GM19239 (cell line): ENCODE measurements at regions not wholly inside any gene's neighbourhood (a gene's known extent, or its start where the extent isn't known, plus 50 kb on each side); places are given as distances from the start of the nearest gene placed in this dataset.

Experiments used
- DNase-seq: peaks from one replicate; pipeline ENCODE4 v3.0.0; 2011; ENCODE audit warnings: low spot score; ENCODE audit not compliant: insufficient read length
- FAIRE-seq: peaks from 2 replicates; lab custom pipeline; 2011; peaks lifted over from hg19 to GRCh38; lab: Jason Lieb, UNC

DNA sequence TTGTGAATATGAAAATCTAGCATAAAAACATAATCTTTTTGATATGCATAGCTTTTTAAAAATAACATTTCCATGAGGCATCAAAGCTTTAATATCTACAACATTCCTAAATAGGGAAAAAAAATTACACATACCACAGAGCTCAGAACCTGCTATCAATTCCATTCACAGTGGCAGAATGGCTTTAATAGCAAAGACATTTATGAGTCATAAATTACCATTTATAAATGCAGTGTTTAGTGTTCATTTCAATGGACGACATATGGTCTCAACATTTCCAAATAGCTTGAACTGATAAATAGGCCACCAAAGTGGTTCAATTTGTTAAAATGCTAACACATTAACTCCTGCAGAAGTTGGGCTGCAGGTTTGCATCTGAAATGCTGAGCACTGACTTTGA, 600.6 kb upstream of the SETBP1 start:
- no peak for FAIRE-seq

DNA sequence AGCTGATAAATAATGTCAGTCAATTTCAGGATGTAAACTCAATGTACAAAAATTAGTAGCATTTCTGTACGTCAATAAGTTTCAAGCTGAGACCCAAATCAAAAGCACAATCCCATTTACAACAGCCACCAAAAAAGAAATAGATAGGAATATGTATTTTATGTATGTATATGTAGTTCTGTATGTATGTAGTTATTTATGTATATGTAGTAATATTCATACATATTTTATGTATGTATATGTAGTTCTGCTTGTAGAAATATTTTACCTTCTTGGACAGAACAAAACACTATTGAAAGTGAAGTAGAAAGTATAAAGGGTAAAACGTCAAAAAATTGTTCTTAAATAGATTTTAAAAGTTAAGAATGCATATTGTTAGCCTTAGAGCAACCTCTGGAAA, 591.0 kb upstream of the SETBP1 start:
- FAIRE-seq = no peak

More for the DNA sequence above, 600.6 kb upstream of the SETBP1 start:
- no peak for DNase-seq

DNA sequence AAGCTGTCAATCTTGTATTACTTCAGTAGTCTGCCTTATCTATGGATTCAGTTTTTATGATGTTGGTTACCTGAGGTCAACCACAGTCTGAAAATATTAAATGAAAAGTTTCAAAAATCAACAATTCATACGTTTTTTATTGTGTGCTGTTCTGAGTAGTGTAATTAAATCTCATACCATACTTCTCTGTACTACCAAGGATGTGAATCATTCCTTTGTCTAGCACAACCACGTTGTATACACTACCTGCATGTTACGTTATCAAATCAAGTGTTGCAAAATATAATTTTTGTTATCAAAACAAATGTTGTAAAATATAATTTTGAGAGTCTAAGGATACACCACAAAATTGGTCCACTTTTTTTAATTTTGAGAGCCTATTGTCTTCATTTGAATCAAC, 590.2 kb upstream of the SETBP1 start:
- FAIRE-seq (no peak), DNase-seq (no peak)

More for the DNA sequence above, 591.0 kb upstream of the SETBP1 start:
- no peak for DNase-seq

DNA sequence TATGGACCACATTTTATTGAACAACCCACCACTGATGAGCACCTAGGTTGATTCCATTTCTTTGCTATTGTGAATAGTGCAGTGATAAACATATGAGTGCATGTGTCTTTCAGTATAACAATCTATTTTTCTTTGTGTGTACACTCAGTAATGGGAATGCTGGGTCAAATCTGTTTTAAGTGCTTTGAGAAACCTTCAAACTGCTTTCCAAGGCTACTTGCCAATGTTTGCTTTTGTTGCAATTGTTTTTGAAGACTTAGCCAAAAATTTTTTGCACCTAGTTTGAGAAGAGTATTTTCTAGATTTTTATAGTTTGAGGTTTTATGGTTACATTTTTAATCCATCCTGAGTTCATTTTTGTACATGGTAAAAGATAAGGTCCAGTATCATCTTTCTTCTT, 587.4 kb upstream of the SETBP1 start:
- no peak for DNase-seq
- no peak for FAIRE-seq

DNA sequence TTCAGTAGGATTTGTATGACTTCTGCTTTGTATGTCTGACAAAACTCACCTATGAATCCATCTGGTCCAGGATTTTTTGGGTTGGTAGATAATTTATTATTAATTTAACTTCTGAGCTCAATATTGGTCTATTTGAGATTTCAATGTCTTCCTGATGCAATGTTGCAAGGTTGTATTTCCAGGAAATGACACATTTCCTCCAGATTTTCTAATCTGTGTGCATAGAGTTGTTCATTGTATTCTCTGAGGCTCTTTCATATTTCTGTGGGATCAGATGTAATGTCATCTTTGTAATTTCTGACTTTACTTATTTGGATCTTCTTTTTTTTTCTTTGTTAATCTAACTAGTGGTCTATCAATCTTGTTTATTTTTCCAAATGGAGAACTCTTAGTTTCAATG, 584.7 kb upstream of the SETBP1 start:
- no peak for DNase-seq
- no peak for FAIRE-seq

DNA sequence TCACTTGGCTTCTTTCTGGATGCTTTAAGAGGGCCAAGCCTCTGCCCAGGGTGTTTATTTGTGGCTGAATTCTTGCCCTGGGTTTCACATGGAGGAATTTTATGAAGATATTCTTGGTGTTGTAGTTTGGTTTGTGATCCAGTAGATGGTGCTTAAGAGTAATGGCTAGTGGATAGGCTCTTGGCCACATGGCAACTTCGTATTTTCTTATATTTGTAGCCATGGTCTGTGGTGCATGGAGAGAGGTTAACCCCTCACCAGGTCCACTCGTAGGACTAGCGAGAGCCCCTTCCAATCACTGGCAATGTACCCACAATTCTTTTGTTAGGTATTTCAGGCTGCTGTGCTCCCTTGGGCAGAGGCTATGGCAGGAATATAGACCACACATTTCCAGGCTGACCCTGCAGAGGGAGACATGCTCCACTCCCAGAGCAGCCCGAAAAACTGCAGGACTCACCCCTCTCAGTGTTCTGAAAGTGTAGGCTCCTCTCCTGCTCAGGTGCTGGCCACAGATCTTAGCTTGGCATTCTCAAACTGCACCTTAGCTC, 582.1 kb upstream of the SETBP1 start:
- no peak for DNase-seq
- FAIRE-seq = no peak

DNA sequence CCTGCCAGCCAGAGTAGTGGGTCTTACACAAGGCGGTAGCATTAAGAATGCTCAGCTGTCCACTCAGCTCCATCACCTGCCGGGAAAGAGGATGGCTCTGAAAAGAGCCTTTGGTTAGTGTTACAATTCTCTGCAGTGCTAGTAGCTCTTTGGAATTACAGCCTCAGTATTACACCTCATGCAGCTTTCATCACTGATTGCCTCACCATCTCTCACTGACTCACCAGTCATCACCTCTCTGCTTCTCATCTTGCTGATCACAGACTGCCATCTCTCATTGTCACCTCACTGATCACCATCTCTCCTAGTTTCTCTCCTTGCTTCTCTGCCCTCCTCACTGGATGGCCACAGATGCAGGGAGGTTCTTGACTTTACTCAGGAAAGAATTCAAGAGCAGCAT, 573.5 kb upstream of the SETBP1 start:
- no peak for DNase-seq
- no peak for FAIRE-seq

DNA sequence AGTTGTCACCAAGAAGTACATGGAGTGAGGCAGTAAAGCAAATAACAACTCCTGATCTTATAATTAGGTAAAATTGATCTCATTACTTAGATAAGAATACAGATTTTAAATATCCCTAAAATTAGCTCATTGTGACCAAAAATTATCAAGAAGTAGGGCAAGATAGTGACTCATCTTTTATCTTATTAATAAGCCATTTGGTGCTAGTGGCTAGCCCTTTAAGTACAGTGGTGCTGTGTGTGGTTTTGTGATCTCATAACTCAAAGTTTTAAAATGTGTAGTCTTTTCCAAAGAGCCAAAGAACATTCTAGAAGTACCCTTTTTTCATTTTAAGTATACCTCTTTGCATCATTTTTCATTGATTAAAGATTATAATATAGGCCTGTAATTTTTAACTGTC, 569.4 kb upstream of the SETBP1 start:
- DNase-seq (no peak), FAIRE-seq (no peak)

DNA sequence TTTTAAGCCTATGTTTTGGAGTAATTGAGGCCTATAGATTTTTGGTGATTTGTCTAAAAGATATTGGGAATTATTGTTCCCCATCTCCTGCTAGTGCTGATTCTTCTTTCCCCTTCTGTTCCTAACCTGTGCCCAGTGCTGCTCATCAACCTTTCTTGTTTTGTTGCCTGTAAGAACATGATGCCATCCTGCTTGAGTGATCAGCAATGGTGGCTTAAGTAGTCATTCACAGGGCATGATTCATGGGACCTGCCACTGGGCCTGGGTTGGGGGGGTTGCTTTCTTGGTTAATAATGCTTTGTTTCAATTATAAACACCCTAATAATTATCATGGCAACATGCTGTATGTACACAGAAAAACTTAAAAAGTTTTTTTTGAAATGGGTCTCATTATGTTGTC, 562.9 kb upstream of the SETBP1 start:
- FAIRE-seq = no peak
- DNase-seq = no peak

DNA sequence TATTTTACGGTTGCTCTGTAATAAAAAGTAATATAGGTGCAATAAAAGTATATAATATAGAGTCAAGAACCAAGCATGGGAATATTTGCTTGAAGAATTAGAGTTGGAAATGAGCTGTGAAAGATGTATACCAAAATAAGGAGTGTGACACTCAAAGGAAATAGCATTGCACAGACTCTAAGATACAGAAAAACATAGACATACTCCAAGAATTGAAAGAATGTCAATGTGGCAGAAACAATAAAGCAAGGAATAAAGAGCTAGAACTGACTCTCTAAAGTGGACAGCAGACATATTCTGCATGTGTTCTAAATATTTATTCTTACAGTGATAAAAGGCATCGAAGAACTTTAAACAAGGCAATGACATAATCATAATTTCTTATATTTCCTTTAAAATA, 561.1 kb upstream of the SETBP1 start:
- DNase-seq = no peak
- no peak for FAIRE-seq

DNA sequence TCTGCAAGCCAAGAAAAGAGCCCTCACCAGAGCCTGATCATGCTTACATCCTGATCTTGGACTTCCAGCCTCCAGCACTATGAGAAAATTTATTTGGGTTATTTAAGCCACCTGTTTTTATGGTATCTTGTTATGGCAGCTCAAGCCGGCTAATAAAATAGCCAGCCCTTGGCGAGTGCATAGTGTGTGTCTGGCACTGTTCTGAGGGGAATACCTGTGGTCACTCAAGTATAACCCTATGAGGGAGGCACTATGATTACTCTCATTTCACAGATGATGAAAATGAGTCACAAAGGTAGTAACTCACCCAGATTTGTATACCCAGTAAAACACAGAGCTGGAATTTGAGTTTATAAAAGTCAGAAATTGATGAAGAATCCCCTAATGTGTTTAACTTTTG, 556.9 kb upstream of the SETBP1 start:
- DNase-seq (no peak), FAIRE-seq (no peak)

DNA sequence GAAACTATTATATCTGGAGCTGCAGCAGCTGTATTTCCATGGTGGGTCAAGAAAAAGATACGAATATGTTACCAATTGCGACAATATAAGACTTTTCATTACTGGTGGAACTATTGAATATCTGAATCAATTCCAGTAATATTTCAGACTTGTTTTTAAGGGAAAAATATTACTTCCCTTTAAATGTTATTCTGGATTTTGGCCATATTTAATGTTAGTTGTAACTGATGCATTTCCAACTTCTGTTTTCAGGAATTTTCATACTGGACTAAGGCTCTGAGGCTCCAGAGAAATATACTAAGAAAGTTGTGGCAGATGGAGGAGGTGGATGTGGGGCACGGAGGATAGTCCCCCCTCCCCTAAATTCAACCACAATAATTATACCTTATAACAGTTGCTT, 555.2 kb upstream of the SETBP1 start:
- no peak for DNase-seq
- no peak for FAIRE-seq

DNA sequence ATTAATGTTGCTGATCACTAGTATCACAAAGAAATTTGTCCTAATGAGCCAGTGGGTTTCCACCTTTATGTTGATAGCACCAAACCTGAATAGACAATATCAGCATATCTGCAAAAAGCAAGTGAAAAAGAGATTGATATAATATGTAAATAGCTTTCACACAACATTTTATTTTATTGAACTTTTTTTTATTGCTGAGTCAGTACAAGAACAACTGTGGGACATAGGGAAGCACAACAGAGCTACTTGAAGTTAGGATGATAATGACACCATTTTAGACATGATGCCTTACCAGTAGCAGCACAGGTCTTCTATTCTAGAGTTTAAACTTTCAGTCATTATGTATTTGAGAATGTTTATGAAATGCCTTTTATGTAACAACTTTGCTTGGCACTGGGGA, 554.1 kb upstream of the SETBP1 start:
- DNase-seq = no peak
- FAIRE-seq = no peak

DNA sequence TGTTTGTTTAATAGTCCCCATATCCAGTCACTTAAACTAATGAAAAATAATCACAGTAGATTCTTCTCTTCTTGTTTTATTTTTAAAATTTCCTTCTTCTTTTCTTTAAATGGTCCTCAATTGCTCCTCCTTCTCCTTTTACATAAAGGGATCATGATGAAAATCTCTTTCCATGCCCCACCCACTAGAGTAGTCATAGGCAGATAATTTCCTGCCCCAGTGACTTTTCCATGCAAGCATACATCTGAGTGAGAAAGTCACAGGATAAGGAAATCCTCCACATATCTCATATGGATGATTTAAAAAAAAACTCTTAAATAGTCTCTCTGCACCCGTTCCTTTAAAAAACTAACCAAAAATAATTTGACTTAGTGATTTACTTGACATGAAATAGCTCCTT, 552.3 kb upstream of the SETBP1 start:
- no peak for FAIRE-seq
- DNase-seq = no peak

DNA sequence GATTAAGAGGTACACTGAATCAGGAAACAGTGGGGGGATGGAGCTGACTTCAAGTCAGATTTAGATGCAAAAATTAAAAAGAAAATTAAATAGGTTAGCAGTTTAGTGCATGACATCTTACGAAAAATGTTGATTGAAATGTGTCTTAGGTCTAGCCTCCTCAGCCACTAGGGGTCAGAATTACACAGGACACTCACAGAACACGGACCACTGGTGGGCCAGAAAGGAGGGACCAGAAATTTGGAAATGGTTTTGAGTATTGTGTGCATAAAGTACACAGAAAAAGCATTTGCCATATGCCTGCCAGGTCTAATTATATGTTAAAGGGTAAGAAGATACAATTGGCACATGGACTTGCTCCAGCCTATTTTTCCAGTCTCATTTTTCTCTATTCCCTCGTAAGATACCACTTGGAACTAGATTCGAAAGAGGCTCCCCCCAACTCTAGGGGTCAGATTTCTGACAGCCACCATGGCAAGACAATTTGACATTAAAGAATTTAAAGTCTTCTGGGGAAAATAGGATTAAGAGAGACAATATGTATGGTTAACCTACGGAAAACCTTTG, 550.2 kb upstream of the SETBP1 start:
- DNase-seq (peak; percentile 10), FAIRE-seq (no peak)

DNA sequence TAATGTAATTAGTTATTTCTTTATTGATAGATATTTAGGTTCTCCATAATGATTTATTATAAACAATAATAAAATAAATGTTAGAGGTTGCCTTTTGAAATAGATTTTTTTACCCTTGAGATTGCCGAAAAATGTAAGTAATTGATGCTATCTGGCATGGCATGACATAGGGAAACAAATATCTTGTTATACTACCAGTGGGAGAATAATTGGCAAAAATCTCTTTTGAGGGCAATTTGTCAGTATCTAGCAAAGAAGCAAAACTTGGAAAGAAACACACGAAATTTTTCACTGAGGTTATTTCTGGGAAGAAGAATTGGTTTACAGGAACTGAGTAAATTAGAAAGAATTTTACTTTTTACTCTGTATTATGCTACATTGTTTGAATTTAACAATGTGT, 547.2 kb upstream of the SETBP1 start:
- FAIRE-seq (no peak), DNase-seq (no peak)

DNA sequence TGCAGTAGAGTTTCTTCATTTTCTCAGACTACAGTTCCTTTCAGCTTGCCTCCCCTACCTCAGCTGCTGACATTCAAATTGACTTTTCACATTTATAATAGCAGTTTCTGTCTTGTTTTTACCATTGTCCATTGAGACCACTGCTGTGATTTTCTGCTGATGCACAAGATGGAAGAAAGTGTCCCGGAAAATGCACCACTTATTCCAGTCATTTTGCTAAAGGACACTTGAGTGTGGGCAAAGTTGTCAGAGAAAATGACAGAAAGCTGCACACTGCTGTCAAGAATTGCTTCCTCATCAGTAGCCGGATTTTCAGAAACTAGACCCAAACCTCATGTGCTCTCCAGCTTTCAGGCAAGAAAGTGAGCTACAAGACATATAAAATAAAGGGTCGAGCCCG, 546.2 kb upstream of the SETBP1 start:
- no peak for FAIRE-seq
- no peak for DNase-seq

DNA sequence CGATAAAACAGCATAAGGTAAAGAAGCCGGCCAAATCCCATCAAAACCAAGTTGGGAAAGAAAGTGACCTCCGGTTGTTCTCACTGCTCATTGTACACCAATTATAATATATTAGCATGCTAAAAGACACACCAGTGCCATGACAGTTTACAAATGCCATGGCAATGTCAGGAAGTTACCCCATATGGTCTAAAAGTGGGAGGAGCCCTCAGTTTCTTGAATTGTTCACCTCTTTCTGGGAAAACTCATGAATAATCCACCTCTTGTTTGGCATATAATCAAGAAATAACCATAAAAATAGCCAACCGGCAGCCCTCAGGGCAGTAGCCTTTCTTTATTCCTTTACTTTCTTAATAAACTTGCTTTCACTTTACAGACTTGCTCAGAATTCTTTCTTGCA, 544.9 kb upstream of the SETBP1 start:
- DNase-seq (no peak), FAIRE-seq (no peak)

DNA sequence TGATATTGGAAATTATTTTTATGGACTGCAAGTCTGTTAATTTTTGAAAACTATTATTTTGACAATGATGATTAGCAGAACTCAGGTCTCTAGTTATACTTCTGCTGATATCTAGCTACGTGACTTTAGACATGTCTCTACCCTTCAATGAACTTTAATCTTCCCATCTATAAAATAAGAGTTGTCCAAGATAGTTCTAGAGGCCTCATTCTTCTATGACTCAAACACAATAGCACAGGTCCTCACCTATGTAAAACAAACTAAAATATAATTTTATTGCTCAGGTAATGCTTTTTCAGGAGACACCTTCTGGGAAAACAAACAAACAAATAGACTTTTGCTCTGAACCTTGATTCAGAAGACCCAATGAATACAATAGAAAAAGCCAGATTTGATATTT, 544.4 kb upstream of the SETBP1 start:
- DNase-seq (no peak), FAIRE-seq (no peak)

DNA sequence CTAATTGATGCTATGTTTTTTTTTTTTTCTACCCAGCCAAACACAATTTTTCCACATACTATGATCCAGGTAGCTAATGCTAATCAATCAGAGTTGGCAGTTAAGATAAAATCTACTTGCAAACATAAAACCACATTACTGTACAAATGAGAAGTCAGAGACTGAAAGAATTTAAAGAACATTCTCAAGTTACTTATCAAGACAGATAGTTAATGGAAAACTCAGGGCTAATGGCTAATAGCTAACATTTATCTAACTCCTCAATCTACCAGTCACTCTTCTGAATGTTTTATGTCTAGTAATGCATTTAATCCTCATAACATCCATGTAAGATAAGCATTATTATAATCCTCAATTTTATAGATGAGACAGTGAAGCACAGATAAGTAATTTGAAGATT, 537.6 kb upstream of the SETBP1 start:
- FAIRE-seq (no peak), DNase-seq (no peak)

DNA sequence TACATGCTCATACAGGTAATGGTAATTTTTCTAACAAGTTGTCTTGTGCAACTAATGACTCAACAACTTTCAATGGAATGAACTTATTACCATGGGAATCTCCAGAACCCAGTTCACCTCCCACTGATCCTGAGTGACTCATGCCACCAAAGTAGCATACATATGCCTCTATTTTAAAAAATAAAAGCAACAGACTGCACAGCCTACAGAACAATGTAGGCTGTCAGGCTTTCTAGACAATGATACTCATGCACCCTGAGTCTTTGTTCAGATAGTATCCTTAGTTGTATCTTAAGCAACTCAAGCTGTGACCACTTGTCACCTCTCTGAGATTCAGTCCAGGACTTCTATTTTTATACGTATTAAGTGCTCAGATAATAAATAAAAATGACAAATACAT, 531.0 kb upstream of the SETBP1 start:
- DNase-seq (no peak), FAIRE-seq (no peak)

DNA sequence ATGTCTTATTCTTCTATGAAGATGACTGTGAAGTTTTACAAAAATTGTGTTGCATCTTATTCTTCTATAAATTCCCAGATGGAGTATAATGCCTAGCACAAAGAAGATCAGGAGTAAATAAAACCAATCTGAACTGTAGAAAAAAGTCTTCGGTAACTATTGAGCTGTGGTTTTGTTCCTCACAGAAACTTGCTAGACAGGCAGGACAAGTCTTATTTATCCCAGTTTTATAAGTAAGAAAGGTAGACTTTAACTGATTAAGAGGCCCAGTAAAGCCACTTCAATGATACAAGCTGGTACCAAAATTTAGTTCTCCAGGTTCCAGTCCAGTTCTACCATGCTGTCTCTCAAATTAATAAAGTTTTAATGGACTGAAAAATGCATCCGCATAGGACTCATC, 526.7 kb upstream of the SETBP1 start:
- no peak for FAIRE-seq

DNA sequence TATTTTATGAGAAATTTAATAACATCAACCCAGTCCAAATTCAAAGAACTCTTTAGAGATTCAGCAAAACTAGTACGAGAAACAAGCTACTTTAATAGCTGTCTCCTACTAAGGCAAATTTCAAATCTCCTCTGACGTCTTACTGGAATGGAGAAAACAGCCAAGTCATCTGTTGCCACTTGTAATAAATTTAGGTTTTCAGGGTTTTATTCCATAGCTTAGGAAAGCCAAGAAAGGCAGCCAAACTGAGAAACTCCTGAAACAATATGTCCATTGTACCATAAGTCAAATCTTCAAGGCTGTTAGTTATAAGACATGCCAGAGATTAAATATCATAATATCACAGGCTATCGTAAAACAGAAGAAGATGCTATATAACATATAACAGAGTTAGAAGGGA, 524.6 kb upstream of the SETBP1 start:
- DNase-seq (no peak), FAIRE-seq (no peak)

More for the DNA sequence above, 526.7 kb upstream of the SETBP1 start:
- no peak for DNase-seq
